ENCODE measurements at regions not wholly inside any gene's neighbourhood (a gene's known extent, or its start where the extent isn't known, plus 50 kb on each side); places are given as distances from the start of the nearest gene placed in this dataset.

- TF ChIP-seq POLR2AphosphoS5 (IDR thresholded peaks at IDR 0.05; ENCODE audit: low read depth, low read length), result no peak
- no peak for TF ChIP-seq POLR2A (IDR thresholded peaks at IDR 0.05; ENCODE audit: low read depth, low read length)
These were observed 108.5 kb upstream of the PFN2 start for GRCh38 chr3:150079029-150079739.

Data from GM12892 (cell line).